Pancreas (tissue), 10 donors: ENCODE measurements at regions not wholly inside any gene's neighbourhood (a gene's known extent, or its start where the extent isn't known, plus 50 kb on each side); places are given as distances from the start of the nearest gene placed in this dataset.

Source experiments
- ATAC-seq, 4 donors: fragments of 200-7000 bp; cut with Tn5 transposase; one replicate each; pipeline versions ENCODE4 v1.8.0 to v1.9.1; 2020; ENCODE audit warnings: mild to moderate bottlenecking in 4 of 4, moderate library complexity in 4 of 4
- DNase-seq, 6 donors: peaks; one replicate each; pipeline ENCODE4 v3.0.0-alpha.2; 2020
- FAIRE-seq: peaks from 2 replicates; lab custom pipeline; 2012; peaks lifted over from hg19 to GRCh38; lab: Jason Lieb, UNC
- H3K27ac ChIP-seq, 4 donors: fragments of 200-600 bp; sonication (generic); 1 replicate in 3 of 4; 2 replicates in 1 of 4; pipeline versions ENCODE4 v1.5.0 to v1.8.0; 2020
- H3K27me3 ChIP-seq, 4 donors: fragments of 200-600 bp; one replicate each; pipeline ENCODE4 v1.8.0; 2021
- H3K36me3 ChIP-seq, 3 donors: fragments of 200-600 bp; sonication (generic) in 1 of 3; one replicate each; pipeline versions ENCODE4 v1.5.0 to v1.8.0; 2020 to 2021
- H3K4me1 ChIP-seq, 3 donors: fragments of 200-600 bp; one replicate each; pipeline ENCODE4 v1.8.0; 2021
- H3K4me3 ChIP-seq, 4 donors: fragments of 200-600 bp; sonication (generic) in 2 of 4; one replicate each; pipeline versions ENCODE4 v1.5.0 to v1.8.0; 2020 to 2021
- H3K9me3 ChIP-seq, 4 donors: fragments of 200-600 bp; one replicate each; pipeline ENCODE4 v1.8.0; 2021
- CTCF ChIP-seq, 4 donors: fragments of 200-600 bp; sonication (generic) in 3 of 4; IDR thresholded peaks; one replicate each; pipeline versions ENCODE4 v1.5.0 to v1.8.0; 2021; ENCODE audit warnings: antibody characterized with exemption in 4 of 4
- WGBS, 2 donors: extraction: QIAGEN DNeasy Blood & Tissue Kit; methylation state at CpG; one replicate each; pipeline ENCODE4 v1.1.7; 2013; 5-methylcytosine and 5-hydroxymethylcytosine counted together
- intact Hi-C, 3 donors: fragments of 100-400 bp; cut with DNase I; formaldehyde crosslinking; loops; one replicate each; pipeline versions ENCODE4 v1.11.1 to v1.14.2; 2022
- donor health status: healthy with polysubstance abuse.
- donor health status: DM: no; HTN: no; CAD: no; lungs with moderate emphysema.
- donor health status: DM: no; HTN: no; CAD: no.
- donor health status: control.
- donor health status: control.
- donor health status: Bipolar disorder and iron deficiency.
- donor health status: DM: yes; HTN: yes; CAD: no.
- donor health status: DM: no; HTN: no; CAD: no.
- donor health status: DM: no; HTN: no; CAD: no.
- donor health status: DM: yes; HTN: yes; CAD: no.

GRCh38 chr1:183704131-183704530 lies 51.0 kb upstream of the APOBEC4 start:
- WGBS, 2 donors = 68 to 71% methylated on average over 2 of the region's 2 CpGs

More at GRCh38 chr1:183704131-183704530, 51.0 kb upstream of the APOBEC4 start:
- Histone ChIP-seq H3K4me1 (no peaks in the 10 kb centered on the region), H3K36me3 (no peaks in the 10 kb centered on the region), H3K4me3 (no peak overlapping the region), H3K9me3 (no peaks in the 10 kb centered on the region), H3K27ac (no peak overlapping the region), H3K27me3 (no peaks in the 10 kb centered on the region)
- no peak for TF ChIP-seq CTCF (IDR thresholded peaks at IDR 0.05)
- intact Hi-C loops = no loop called here
- DNase-seq (no peak), FAIRE-seq (no peak), ATAC-seq (no peak)
